Uterus (tissue), 2 donors: ENCODE measurements at regions not wholly inside any gene's neighbourhood (a gene's known extent, or its start where the extent isn't known, plus 50 kb on each side); places are given as distances from the start of the nearest gene placed in this dataset.

Experiments
- CTCF ChIP-seq, 4 experiments: fragments of 200-600 bp in 2 of 4; fragments of 450-650 bp in 2 of 4; sonication (generic) in 2 of 4; IDR thresholded peaks; one replicate each; pipeline ENCODE4 v1.5.1; 2016 to 2019; ENCODE audit warnings: antibody characterized with exemption in 4 of 4, mild to moderate bottlenecking in 2 of 4, moderate library complexity in 1 of 4
- POLR2A ChIP-seq, 2 donors: fragments of 450-650 bp; IDR thresholded peaks; one replicate each; pipeline ENCODE4 v1.6.1; 2016; ENCODE audit warnings: antibody characterized with exemption in 2 of 2, mild to moderate bottlenecking in 1 of 2, moderate library complexity in 1 of 2

- no peak for TF ChIP-seq CTCF (IDR thresholded peaks at IDR 0.05)
- no peak for TF ChIP-seq POLR2A (IDR thresholded peaks at IDR 0.05)
Measured at GRCh38 chr6:137777687-137778075, 89.4 kb upstream of the TNFAIP3 start.
